HEK293 (cell line): ENCODE measurements at regions not wholly inside any gene's neighbourhood (a gene's known extent, or its start where the extent isn't known, plus 50 kb on each side); places are given as distances from the start of the nearest gene placed in this dataset.

ENCODE experiments used
- CTCF ChIA-PET: fragments of 350-600 bp; formaldehyde crosslinking; extraction: SDS; loops from one replicate; lab custom pipeline; 2021; ENCODE audit warnings: antibody characterized with exemption; lab: Yijun Ruan, JAX
- POLR2A ChIA-PET: fragments of 300-600 bp; formaldehyde crosslinking; extraction: SDS; loops from one replicate; lab custom pipeline; 2020; ENCODE audit warnings: antibody characterized with exemption, inconsistent platforms; lab: Yijun Ruan, JAX
- H3K27ac ChIP-seq: fragments of 200-500 bp; sonication (Bioruptor generic); 2 replicates; pipeline ENCODE4 v1.5.1; 2014; ENCODE audit warnings: low read depth, low read length, control low read depth, inconsistent platforms; ENCODE audit errors: extremely low read depth
- H3K36me3 ChIP-seq, 2 experiments: fragments of 200-500 bp in 1 of 2; sonication (Bioruptor generic) in 1 of 2; 1 replicate in 1 of 2; 2 replicates in 1 of 2; pipeline ENCODE4 v1.5.1; 2014 to 2017; ENCODE audit warnings: inconsistent platforms in 2 of 2, low read length in 2 of 2; ENCODE audit not compliant: control insufficient read depth in 2 of 2, insufficient read depth in 1 of 2
- H3K4me1 ChIP-seq: fragments of 200-500 bp; sonication (Bioruptor generic); 2 replicates; pipeline ENCODE4 v1.5.1; 2014; ENCODE audit warnings: mild to moderate bottlenecking, low read length, inconsistent platforms; ENCODE audit not compliant: control insufficient read depth, insufficient read depth
- H3K4me3 ChIP-seq: 2 replicates; pipeline ENCODE4 v1.5.1; 2011; ENCODE audit warnings: low read depth, mild to moderate bottlenecking, control low read depth, low read length, moderate library complexity
- H3K9me3 ChIP-seq: fragments of 200-500 bp; sonication (Bioruptor generic); 2 replicates; pipeline ENCODE4 v1.5.1; 2014; ENCODE audit warnings: low read depth, low read length, inconsistent platforms; ENCODE audit not compliant: control insufficient read depth, insufficient read depth
- BCL11B ChIP-seq: fragments of 450-650 bp; formaldehyde crosslinking; IDR thresholded peaks from 2 replicates; pipeline ENCODE4 v1.5.1; 2016; ENCODE audit warnings: low read depth, missing biosample characterization, missing genetic modification characterization
- GLIS2 ChIP-seq: fragments of 450-650 bp; formaldehyde crosslinking; IDR thresholded peaks from 2 replicates; pipeline ENCODE4 v1.5.1; 2016; ENCODE audit warnings: missing biosample characterization, missing genetic modification characterization
- KLF7 ChIP-seq: fragments of 450-650 bp; formaldehyde crosslinking; IDR thresholded peaks from 2 replicates; pipeline ENCODE4 v1.5.1; 2016; ENCODE audit warnings: missing biosample characterization, missing genetic modification characterization, borderline replicate concordance
- MZF1 ChIP-seq: fragments of 450-650 bp; formaldehyde crosslinking; IDR thresholded peaks from 2 replicates; pipeline ENCODE4 v1.5.1; 2017; ENCODE audit warnings: missing biosample characterization, missing genetic modification characterization, borderline replicate concordance
- PBX3 ChIP-seq: sonication (generic); formaldehyde crosslinking; IDR thresholded peaks from 2 replicates; pipeline ENCODE4 v1.8.1; 2022; ENCODE audit warnings: mild to moderate bottlenecking, moderate library complexity, missing genetic modification reagents
- SP2 ChIP-seq: fragments of 450-650 bp; formaldehyde crosslinking; IDR thresholded peaks from 2 replicates; pipeline ENCODE4 v1.5.1; 2016; ENCODE audit warnings: missing biosample characterization, missing genetic modification characterization
- ZBTB20 ChIP-seq: fragments of 450-650 bp; formaldehyde crosslinking; IDR thresholded peaks from 2 replicates; pipeline ENCODE4 v1.5.1; 2016; ENCODE audit warnings: missing biosample characterization, missing genetic modification characterization
- ZBTB21 ChIP-seq: fragments of 450-650 bp; formaldehyde crosslinking; IDR thresholded peaks from 2 replicates; pipeline ENCODE4 v1.5.1; 2017; ENCODE audit warnings: missing biosample characterization, missing genetic modification characterization
- ZNF121 ChIP-seq: fragments of 450-650 bp; formaldehyde crosslinking; IDR thresholded peaks from 2 replicates; pipeline ENCODE4 v1.5.1; 2016; ENCODE audit warnings: missing biosample characterization, missing genetic modification characterization
- ZNF16 ChIP-seq: fragments of 450-650 bp; formaldehyde crosslinking; IDR thresholded peaks from 2 replicates; pipeline ENCODE4 v1.5.1; 2016; ENCODE audit warnings: low read depth, missing biosample characterization, missing genetic modification characterization
- ZNF169 ChIP-seq: fragments of 450-650 bp; formaldehyde crosslinking; IDR thresholded peaks from 2 replicates; pipeline ENCODE4 v1.5.1; 2016; ENCODE audit warnings: missing biosample characterization, missing genetic modification characterization
- ZNF211 ChIP-seq: fragments of 450-650 bp; formaldehyde crosslinking; IDR thresholded peaks from 2 replicates; pipeline ENCODE4 v1.5.1; 2016; ENCODE audit warnings: low read depth, missing biosample characterization, missing genetic modification characterization
- ZNF292 ChIP-seq: fragments of 450-650 bp; formaldehyde crosslinking; IDR thresholded peaks from 2 replicates; pipeline ENCODE4 v1.5.1; 2016; ENCODE audit warnings: low read depth, missing biosample characterization, missing genetic modification characterization, borderline replicate concordance
- ZNF366 ChIP-seq: fragments of 450-650 bp; formaldehyde crosslinking; conservative IDR thresholded peaks from 2 replicates; pipeline ENCODE4 v1.5.1; 2016; ENCODE audit warnings: missing biosample characterization, missing genetic modification characterization
- ZNF37A ChIP-seq: fragments of 450-650 bp; IDR thresholded peaks from 2 replicates; pipeline ENCODE4 v1.5.1; 2018; ENCODE audit warnings: missing biosample characterization, missing genetic modification characterization
- ZNF426 ChIP-seq: fragments of 450-650 bp; formaldehyde crosslinking; IDR thresholded peaks from 2 replicates; pipeline ENCODE4 v1.5.1; 2017; ENCODE audit warnings: missing biosample characterization, missing genetic modification characterization, mild to moderate bottlenecking, inconsistent platforms, moderate library complexity
- ZNF571 ChIP-seq: fragments of 450-650 bp; formaldehyde crosslinking; IDR thresholded peaks from 2 replicates; pipeline ENCODE4 v1.5.0; 2017; ENCODE audit warnings: missing biosample characterization, missing genetic modification characterization
- ZNF664 ChIP-seq: fragments of 450-650 bp; formaldehyde crosslinking; IDR thresholded peaks from 2 replicates; pipeline ENCODE4 v1.5.1; 2016; ENCODE audit warnings: missing biosample characterization, missing genetic modification characterization
- ZNF670 ChIP-seq: fragments of 450-650 bp; formaldehyde crosslinking; IDR thresholded peaks from 2 replicates; pipeline ENCODE4 v1.5.1; 2016; ENCODE audit warnings: missing biosample characterization, missing genetic modification characterization, low read depth
- ZNF707 ChIP-seq: fragments of 450-650 bp; formaldehyde crosslinking; IDR thresholded peaks from 2 replicates; pipeline ENCODE4 v1.5.1; 2016; ENCODE audit warnings: missing biosample characterization, missing genetic modification characterization
- ZNF76 ChIP-seq: fragments of 450-650 bp; formaldehyde crosslinking; IDR thresholded peaks from 2 replicates; pipeline ENCODE4; 2016; ENCODE audit warnings: low read depth, missing biosample characterization, missing genetic modification characterization, borderline replicate concordance
- ZNF837 ChIP-seq: fragments of 450-650 bp; formaldehyde crosslinking; IDR thresholded peaks from 2 replicates; pipeline ENCODE4 v1.5.1; 2016; ENCODE audit warnings: missing biosample characterization, missing genetic modification characterization
- ZNF843 ChIP-seq: fragments of 450-650 bp; formaldehyde crosslinking; IDR thresholded peaks from 2 replicates; pipeline ENCODE4 v1.5.1; 2016; ENCODE audit warnings: missing biosample characterization, missing genetic modification characterization
- ZSCAN16 ChIP-seq: fragments of 450-650 bp; formaldehyde crosslinking; IDR thresholded peaks from 2 replicates; pipeline ENCODE4 v1.5.1; 2016; ENCODE audit warnings: missing biosample characterization, missing genetic modification characterization
- ZSCAN4 ChIP-seq: fragments of 450-650 bp; formaldehyde crosslinking; IDR thresholded peaks from 2 replicates; pipeline ENCODE4 v1.5.1; 2017; ENCODE audit warnings: missing biosample characterization, missing genetic modification characterization
- TF ChIP-seq, protein P1 (sequence below): fragments of 450-650 bp; formaldehyde crosslinking; IDR thresholded peaks from 2 replicates; pipeline ENCODE4 v1.5.1; 2016; ENCODE audit warnings: missing biosample characterization, missing genetic modification characterization
- TF ChIP-seq, protein P2 (sequence below): fragments of 450-650 bp; formaldehyde crosslinking; IDR thresholded peaks from 2 replicates; pipeline ENCODE4 v1.5.1; 2016; ENCODE audit warnings: missing biosample characterization, missing genetic modification characterization, low read depth
- TF ChIP-seq, protein P3 (sequence below): fragments of 450-650 bp; formaldehyde crosslinking; IDR thresholded peaks from 2 replicates; pipeline ENCODE4 v1.5.1; 2016; ENCODE audit warnings: missing biosample characterization, missing genetic modification characterization, borderline replicate concordance

GRCh38 chr14:87055007-87055406 is 938.0 kb downstream of the GALC start:
- Histone ChIP-seq H3K9me3 (no peaks in the 10 kb centered on the region), H3K4me3 (no peak overlapping the region), H3K27ac (no peak overlapping the region), H3K36me3 (no peaks in the 10 kb centered on the region), H3K4me1 (no peaks in the 10 kb centered on the region)
- CTCF ChIA-PET: interaction anchor here (0.6 kb wide), 2 partner anchors 11 to 750 kb away, joined by 3 read pairs; no protein-coding TSS in a partner anchor
- POLR2A ChIA-PET: no interaction called here
- TF ChIP-seq ZNF76 (tag by site-specific recombination): no peak
- TF ChIP-seq ZNF837 (tag by site-specific recombination): no peak
- TF ChIP-seq, protein P1, sequence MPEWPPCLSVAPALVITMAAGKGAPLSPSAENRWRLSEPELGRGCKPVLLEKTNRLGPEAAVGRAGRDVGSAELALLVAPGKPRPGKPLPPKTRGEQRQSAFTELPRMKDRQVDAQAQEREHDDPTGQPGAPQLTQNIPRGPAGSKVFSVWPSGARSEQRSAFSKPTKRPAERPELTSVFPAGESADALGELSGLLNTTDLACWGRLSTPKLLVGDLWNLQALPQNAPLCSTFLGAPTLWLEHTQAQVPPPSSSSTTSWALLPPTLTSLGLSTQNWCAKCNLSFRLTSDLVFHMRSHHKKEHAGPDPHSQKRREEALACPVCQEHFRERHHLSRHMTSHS (tag by site-specific recombination): no peak
- no peak for TF ChIP-seq ZNF707 (tag by site-specific recombination)
- no peak for TF ChIP-seq ZBTB21 (tag by site-specific recombination)
- TF ChIP-seq ZNF843 (tag by site-specific recombination): no peak
- no peak for TF ChIP-seq ZSCAN16 (tag by site-specific recombination)
- TF ChIP-seq ZNF292: no peak
- no peak for TF ChIP-seq KLF7 (tag by site-specific recombination)
- TF ChIP-seq BCL11B (tag by site-specific recombination): no peak
- TF ChIP-seq PBX3 (CRISPR knock-in tag): no peak
- TF ChIP-seq SP2: no peak
- TF ChIP-seq ZNF169 (tag by site-specific recombination): no peak
- TF ChIP-seq ZNF571 (tag by site-specific recombination): no peak
- no peak for TF ChIP-seq ZSCAN4 (tag by site-specific recombination)
- TF ChIP-seq ZNF16 (tag by site-specific recombination): no peak
- TF ChIP-seq MZF1 (tag by site-specific recombination): no peak
- no peak for TF ChIP-seq ZNF211 (tag by site-specific recombination)

DNA sequence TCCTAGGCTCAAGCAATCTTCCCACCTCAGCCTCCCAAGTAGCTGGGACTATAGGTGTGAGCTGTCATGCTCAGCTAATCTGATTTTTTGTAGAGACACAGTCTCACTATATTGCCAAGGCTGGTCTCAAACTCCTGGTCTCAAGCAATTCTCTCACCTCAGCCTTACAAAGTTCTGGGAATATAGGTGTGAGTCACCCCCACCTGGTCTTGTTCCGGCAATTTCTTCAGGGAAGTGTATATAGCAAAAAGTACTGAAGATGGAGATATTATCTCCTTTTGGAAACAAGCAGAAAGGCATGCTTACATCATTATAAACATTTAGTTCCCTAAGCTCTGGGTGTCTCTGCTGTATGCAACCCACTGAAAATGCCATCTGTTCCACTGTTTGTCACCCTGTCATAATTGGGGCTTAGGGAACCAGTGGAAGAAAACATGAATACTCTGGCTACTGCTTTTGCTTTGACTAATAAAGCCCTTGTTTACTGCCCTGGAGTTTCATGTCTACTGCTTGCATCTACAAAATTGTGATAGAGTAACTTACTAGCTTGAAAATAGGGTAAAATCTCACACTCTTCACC is 940.2 kb downstream of the GALC start:
- no peaks in the 10 kb centered on the region for H3K36me3 ChIP-seq
- TF ChIP-seq GLIS2 (tag by site-specific recombination): no peak
- H3K4me1 ChIP-seq: no peaks in the 10 kb centered on the region
- H3K27ac ChIP-seq: no peak overlapping the region
- CTCF ChIA-PET: interaction anchor here (0.8 kb wide), 1 partner anchor 11 kb away, joined by 3 read pairs; no protein-coding TSS in a partner anchor
- POLR2A ChIA-PET: no interaction called here
- no peak overlapping the region for H3K4me3 ChIP-seq
- no peaks in the 10 kb centered on the region for H3K9me3 ChIP-seq

DNA sequence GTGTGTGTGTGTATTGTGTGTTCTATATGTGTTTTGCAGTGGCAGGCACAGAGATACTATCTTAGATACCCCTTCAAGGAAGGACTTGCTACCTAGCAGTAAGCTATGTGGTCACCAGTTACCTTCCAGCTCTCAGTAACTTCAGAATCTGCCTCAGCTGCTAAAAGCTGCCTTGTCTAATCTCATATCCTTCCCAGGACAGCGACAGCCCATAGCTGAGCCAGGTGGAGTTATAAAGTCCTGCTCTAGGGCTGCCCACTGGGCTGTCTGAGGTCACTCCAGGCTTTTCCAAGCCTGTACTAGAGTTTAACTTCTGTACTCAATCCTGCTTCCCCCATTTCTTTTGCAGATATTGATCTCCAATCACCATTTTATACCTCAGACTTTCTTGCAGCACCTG is 942.6 kb downstream of the GALC start:
- CTCF ChIA-PET: interaction anchor here (0.9 kb wide), 1 partner anchor 869 kb away, joined by 3 read pairs; no protein-coding TSS in a partner anchor
- TF ChIP-seq ZNF426 (tag by site-specific recombination): no peak
- no peak for TF ChIP-seq ZNF664
- no peak for TF ChIP-seq ZNF366 (tag by site-specific recombination)
- TF ChIP-seq, protein P2, sequence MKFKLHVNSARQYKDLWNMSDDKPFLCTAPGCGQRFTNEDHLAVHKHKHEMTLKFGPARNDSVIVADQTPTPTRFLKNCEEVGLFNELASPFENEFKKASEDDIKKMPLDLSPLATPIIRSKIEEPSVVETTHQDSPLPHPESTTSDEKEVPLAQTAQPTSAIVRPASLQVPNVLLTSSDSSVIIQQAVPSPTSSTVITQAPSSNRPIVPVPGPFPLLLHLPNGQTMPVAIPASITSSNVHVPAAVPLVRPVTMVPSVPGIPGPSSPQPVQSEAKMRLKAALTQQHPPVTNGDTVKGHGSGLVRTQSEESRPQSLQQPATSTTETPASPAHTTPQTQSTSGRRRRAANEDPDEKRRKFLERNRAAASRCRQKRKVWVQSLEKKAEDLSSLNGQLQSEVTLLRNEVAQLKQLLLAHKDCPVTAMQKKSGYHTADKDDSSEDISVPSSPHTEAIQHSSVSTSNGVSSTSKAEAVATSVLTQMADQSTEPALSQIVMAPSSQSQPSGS: no peak
- no peak for TF ChIP-seq ZNF37A (tag by site-specific recombination)
- TF ChIP-seq ZNF121: no peak
- no peak for TF ChIP-seq ZNF670 (tag by site-specific recombination)
- no peak for TF ChIP-seq BCL11B (tag by site-specific recombination)
- TF ChIP-seq ZBTB20 (tag by site-specific recombination): no peak
- TF ChIP-seq, protein P3, sequence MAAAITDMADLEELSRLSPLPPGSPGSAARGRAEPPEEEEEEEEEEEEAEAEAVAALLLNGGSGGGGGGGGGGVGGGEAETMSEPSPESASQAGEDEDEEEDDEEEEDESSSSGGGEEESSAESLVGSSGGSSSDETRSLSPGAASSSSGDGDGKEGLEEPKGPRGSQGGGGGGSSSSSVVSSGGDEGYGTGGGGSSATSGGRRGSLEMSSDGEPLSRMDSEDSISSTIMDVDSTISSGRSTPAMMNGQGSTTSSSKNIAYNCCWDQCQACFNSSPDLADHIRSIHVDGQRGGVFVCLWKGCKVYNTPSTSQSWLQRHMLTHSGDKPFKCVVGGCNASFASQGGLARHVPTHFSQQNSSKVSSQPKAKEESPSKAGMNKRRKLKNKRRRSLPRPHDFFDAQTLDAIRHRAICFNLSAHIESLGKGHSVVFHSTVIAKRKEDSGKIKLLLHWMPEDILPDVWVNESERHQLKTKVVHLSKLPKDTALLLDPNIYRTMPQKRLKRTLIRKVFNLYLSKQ (tag by site-specific recombination): no peak

More for the DNA sequence above, 942.6 kb downstream of the GALC start:
- Histone ChIP-seq H3K9me3 (no peaks in the 10 kb centered on the region), H3K36me3 (no peaks in the 10 kb centered on the region), H3K4me1 (no peaks in the 10 kb centered on the region), H3K4me3 (no peak overlapping the region), H3K27ac (no peak overlapping the region)
- POLR2A ChIA-PET: no interaction called here
